GM12872 (cell line): ENCODE measurements at regions not wholly inside any gene's neighbourhood (a gene's known extent, or its start where the extent isn't known, plus 50 kb on each side); places are given as distances from the start of the nearest gene placed in this dataset.

Experiments
- CTCF ChIP-seq: IDR thresholded peaks from 3 replicates; pipeline ENCODE4 v1.5.1; 2011; ENCODE audit warnings: low read depth, mild to moderate bottlenecking, low read length, moderate library complexity; ENCODE audit not compliant: insufficient read depth

- TF ChIP-seq CTCF: no peak
These were observed 222.6 kb downstream of the WDR11 start for GRCh38 chr10:121073728-121074127.

- TF ChIP-seq CTCF: no peak
These were observed 225.9 kb downstream of the WDR11 start for GRCh38 chr10:121076776-121077715.

- no peak for TF ChIP-seq CTCF
These were observed 226.9 kb downstream of the WDR11 start for GRCh38 chr10:121078036-121078435.

- TF ChIP-seq CTCF: no peak
These were observed 227.5 kb downstream of the WDR11 start for GRCh38 chr10:121078672-121079102.

- no peak for TF ChIP-seq CTCF
These were observed 228.1 kb downstream of the WDR11 start for GRCh38 chr10:121079226-121079625.

- no peak for TF ChIP-seq CTCF
These were observed 229.2 kb downstream of the WDR11 start for GRCh38 chr10:121080281-121080891.

GRCh38 chr10:121081306-121081705 is 230.1 kb downstream of the WDR11 start:
- TF ChIP-seq CTCF: no peak
